ENCODE measurements at regions not wholly inside any gene's neighbourhood (a gene's known extent, or its start where the extent isn't known, plus 50 kb on each side); places are given as distances from the start of the nearest gene placed in this dataset.
"Not testable (repeated sequence)": the region's sequence is repeated elsewhere in the genome, so short reads cannot be mapped to it uniquely, and the experiment has no call there.

GRCh38 chr18:47669815-47670214 is 260.6 kb downstream of the SMAD2 start:
- Histone ChIP-seq H3K9me3 (ENCODE audit: control insufficient read depth, low read length) (no peaks in the 10 kb centered on the region), H3K4me3 (ENCODE audit: low read length) (no peak overlapping the region), H3K9ac (ENCODE audit: low read length) (no peak overlapping the region), H3K36me3 (ENCODE audit: control insufficient read depth, insufficient read depth, low read length, severe bottlenecking) (no peaks in the 10 kb centered on the region), H3K27me3 (replicated peaks; ENCODE audit: control insufficient read depth, insufficient read depth, low read length) (peaks cover 10% of the 10 kb centered on the region), H3K4me1 (ENCODE audit: control insufficient read depth, insufficient read depth, low read length) (no peaks in the 10 kb centered on the region)
- no peak for DNase-seq (ENCODE audit: low read depth)

- H3K36me3 ChIP-seq (ENCODE audit: control insufficient read depth, insufficient read depth, low read length, severe bottlenecking): no peaks in the 10 kb centered on the region
- H3K9me3 ChIP-seq (ENCODE audit: control insufficient read depth, low read length): peaks cover 3% of the 10 kb centered on the region
- no peaks in the 10 kb centered on the region for H3K27me3 ChIP-seq (replicated peaks; ENCODE audit: control insufficient read depth, insufficient read depth, low read length)
- no peak overlapping the region for H3K4me3 ChIP-seq (ENCODE audit: low read length)
- no peak for DNase-seq (ENCODE audit: low read depth)
- H3K4me1 ChIP-seq (ENCODE audit: control insufficient read depth, insufficient read depth, low read length): no peaks in the 10 kb centered on the region
- H3K9ac ChIP-seq (ENCODE audit: low read length): no peak overlapping the region
Measured at GRCh38 chr18:47658498-47658897, 272.0 kb downstream of the SMAD2 start.

- H3K36me3 ChIP-seq (ENCODE audit: control insufficient read depth, insufficient read depth, low read length, severe bottlenecking): no peaks in the 10 kb centered on the region
- no peak for DNase-seq (ENCODE audit: low read depth)
- no peaks in the 10 kb centered on the region for H3K4me1 ChIP-seq (ENCODE audit: control insufficient read depth, insufficient read depth, low read length)
- no peak overlapping the region for H3K9ac ChIP-seq (ENCODE audit: low read length)
- H3K4me3 ChIP-seq (ENCODE audit: low read length): no peak overlapping the region
- no peaks in the 10 kb centered on the region for H3K27me3 ChIP-seq (replicated peaks; ENCODE audit: control insufficient read depth, insufficient read depth, low read length)
- H3K9me3 ChIP-seq (ENCODE audit: control insufficient read depth, low read length): peaks cover 3% of the 10 kb centered on the region
Measured at GRCh38 chr18:47654988-47655387, 275.5 kb downstream of the SMAD2 start.

GRCh38 chr18:47644896-47645295 is 285.6 kb downstream of the SMAD2 start:
- Histone ChIP-seq H3K4me1 (ENCODE audit: control insufficient read depth, insufficient read depth, low read length) (no peaks in the 10 kb centered on the region), H3K9me3 (ENCODE audit: control insufficient read depth, low read length) (no peaks in the 10 kb centered on the region)

GRCh38 chr18:47637551-47637950 is 292.9 kb downstream of the SMAD2 start:
- H3K9ac ChIP-seq (ENCODE audit: low read length); H3K4me3 ChIP-seq (ENCODE audit: low read length); H3K36me3 ChIP-seq (ENCODE audit: control insufficient read depth, insufficient read depth, low read length, severe bottlenecking); H3K9me3 ChIP-seq (ENCODE audit: control insufficient read depth, low read length); DNase-seq (ENCODE audit: low read depth); H3K4me1 ChIP-seq (ENCODE audit: control insufficient read depth, insufficient read depth, low read length); H3K27me3 ChIP-seq (replicated peaks; ENCODE audit: control insufficient read depth, insufficient read depth, low read length): not testable (repeated sequence)

More at GRCh38 chr18:47644896-47645295, 285.6 kb downstream of the SMAD2 start:
- DNase-seq (ENCODE audit: low read depth): no peak
- no peak overlapping the region for H3K9ac ChIP-seq (ENCODE audit: low read length)
- H3K36me3 ChIP-seq (ENCODE audit: control insufficient read depth, insufficient read depth, low read length, severe bottlenecking): no peaks in the 10 kb centered on the region
- no peaks in the 10 kb centered on the region for H3K27me3 ChIP-seq (replicated peaks; ENCODE audit: control insufficient read depth, insufficient read depth, low read length)
- H3K4me3 ChIP-seq (ENCODE audit: low read length): no peak overlapping the region

GRCh38 chr18:47635416-47635815 is 295.0 kb downstream of the SMAD2 start:
- H3K9me3 ChIP-seq (ENCODE audit: control insufficient read depth, low read length): no peaks in the 10 kb centered on the region
- H3K9ac ChIP-seq (ENCODE audit: low read length): no peak overlapping the region
- no peaks in the 10 kb centered on the region for H3K36me3 ChIP-seq (ENCODE audit: control insufficient read depth, insufficient read depth, low read length, severe bottlenecking)
- no peaks in the 10 kb centered on the region for H3K4me1 ChIP-seq (ENCODE audit: control insufficient read depth, insufficient read depth, low read length)
- no peak overlapping the region for H3K4me3 ChIP-seq (ENCODE audit: low read length)
- no peak for DNase-seq (ENCODE audit: low read depth)
- peaks cover 6% of the 10 kb centered on the region for H3K27me3 ChIP-seq (replicated peaks; ENCODE audit: control insufficient read depth, insufficient read depth, low read length)

- Histone ChIP-seq H3K36me3 (ENCODE audit: control insufficient read depth, insufficient read depth, low read length, severe bottlenecking) (no peaks in the 10 kb centered on the region), H3K9ac (ENCODE audit: low read length) (no peak overlapping the region), H3K4me1 (ENCODE audit: control insufficient read depth, insufficient read depth, low read length) (peaks cover 3% of the 10 kb centered on the region), H3K9me3 (ENCODE audit: control insufficient read depth, low read length) (no peaks in the 10 kb centered on the region), H3K27me3 (replicated peaks; ENCODE audit: control insufficient read depth, insufficient read depth, low read length) (peaks cover 8% of the 10 kb centered on the region), H3K4me3 (ENCODE audit: low read length) (no peak overlapping the region)
- no peak for DNase-seq (ENCODE audit: low read depth)
Measured at GRCh38 chr18:47632970-47633635, 297.4 kb downstream of the SMAD2 start.

GRCh38 chr18:47628893-47629292 is 301.6 kb downstream of the SMAD2 start:
- no peak overlapping the region for H3K9ac ChIP-seq (ENCODE audit: low read length)
- DNase-seq (ENCODE audit: low read depth): no peak
- peaks cover 9% of the 10 kb centered on the region for H3K27me3 ChIP-seq (replicated peaks; ENCODE audit: control insufficient read depth, insufficient read depth, low read length)
- H3K9me3 ChIP-seq (ENCODE audit: control insufficient read depth, low read length): no peaks in the 10 kb centered on the region
- peaks cover 3% of the 10 kb centered on the region for H3K4me1 ChIP-seq (ENCODE audit: control insufficient read depth, insufficient read depth, low read length)
- H3K36me3 ChIP-seq (ENCODE audit: control insufficient read depth, insufficient read depth, low read length, severe bottlenecking): no peaks in the 10 kb centered on the region
- no peak overlapping the region for H3K4me3 ChIP-seq (ENCODE audit: low read length)

GRCh38 chr18:47628240-47628781 is 302.1 kb downstream of the SMAD2 start:
- no peak overlapping the region for H3K9ac ChIP-seq (ENCODE audit: low read length)
- no peaks in the 10 kb centered on the region for H3K36me3 ChIP-seq (ENCODE audit: control insufficient read depth, insufficient read depth, low read length, severe bottlenecking)
- no peaks in the 10 kb centered on the region for H3K9me3 ChIP-seq (ENCODE audit: control insufficient read depth, low read length)
- peaks cover 3% of the 10 kb centered on the region for H3K4me1 ChIP-seq (ENCODE audit: control insufficient read depth, insufficient read depth, low read length)
- no peak for DNase-seq (ENCODE audit: low read depth)
- no peak overlapping the region for H3K4me3 ChIP-seq (ENCODE audit: low read length)
- H3K27me3 ChIP-seq (replicated peaks; ENCODE audit: control insufficient read depth, insufficient read depth, low read length): peaks cover 9% of the 10 kb centered on the region

GRCh38 chr18:47627030-47627429 is 303.4 kb downstream of the SMAD2 start:
- H3K27me3 ChIP-seq (replicated peaks; ENCODE audit: control insufficient read depth, insufficient read depth, low read length): peaks cover 9% of the 10 kb centered on the region
- H3K9me3 ChIP-seq (ENCODE audit: control insufficient read depth, low read length): peaks cover 4% of the 10 kb centered on the region
- H3K9ac ChIP-seq (ENCODE audit: low read length): no peak overlapping the region
- DNase-seq (ENCODE audit: low read depth): no peak
- H3K4me3 ChIP-seq (ENCODE audit: low read length): no peak overlapping the region
- H3K4me1 ChIP-seq (ENCODE audit: control insufficient read depth, insufficient read depth, low read length): peaks cover 3% of the 10 kb centered on the region
- H3K36me3 ChIP-seq (ENCODE audit: control insufficient read depth, insufficient read depth, low read length, severe bottlenecking): no peaks in the 10 kb centered on the region

GRCh38 chr18:47619771-47620448 is 310.5 kb downstream of the SMAD2 start:
- Histone ChIP-seq H3K36me3 (ENCODE audit: control insufficient read depth, insufficient read depth, low read length, severe bottlenecking) (no peaks in the 10 kb centered on the region), H3K9ac (ENCODE audit: low read length) (no peak overlapping the region), H3K4me1 (ENCODE audit: control insufficient read depth, insufficient read depth, low read length) (no peaks in the 10 kb centered on the region), H3K27me3 (replicated peaks; ENCODE audit: control insufficient read depth, insufficient read depth, low read length) (peaks cover 2% of the 10 kb centered on the region), H3K9me3 (ENCODE audit: control insufficient read depth, low read length) (peaks cover 4% of the 10 kb centered on the region), H3K4me3 (ENCODE audit: low read length) (no peak overlapping the region)
- DNase-seq (ENCODE audit: low read depth): no peak

Measured in adipocyte (in vitro differentiated cells).